Frontal cortex (tissue), 3 donors: ENCODE measurements at regions not wholly inside any gene's neighbourhood (a gene's known extent, or its start where the extent isn't known, plus 50 kb on each side); places are given as distances from the start of the nearest gene placed in this dataset.

Source experiments
- DNase-seq, 2 donors: peaks; one replicate each; pipeline ENCODE4 v3.0.0; 2012; ENCODE audit warnings: low spot score in 2 of 2
- FAIRE-seq: peaks from 2 replicates; lab custom pipeline; 2012; peaks lifted over from hg19 to GRCh38; lab: Jason Lieb, UNC
- donor health status: control.
- donor health status: control.
- donor health status: control.

- DNase-seq, result no peak
- FAIRE-seq, result no peak
These were observed 312.3 kb upstream of the MKI67 start for GRCh38 chr10:128438417-128439063.

- no peak for DNase-seq
- no peak for FAIRE-seq
These were observed 314.4 kb upstream of the MKI67 start for GRCh38 chr10:128440513-128441160.

GRCh38 chr10:128443925-128444518 is 317.8 kb upstream of the MKI67 start:
- FAIRE-seq (no peak), DNase-seq (no peak)

DNA sequence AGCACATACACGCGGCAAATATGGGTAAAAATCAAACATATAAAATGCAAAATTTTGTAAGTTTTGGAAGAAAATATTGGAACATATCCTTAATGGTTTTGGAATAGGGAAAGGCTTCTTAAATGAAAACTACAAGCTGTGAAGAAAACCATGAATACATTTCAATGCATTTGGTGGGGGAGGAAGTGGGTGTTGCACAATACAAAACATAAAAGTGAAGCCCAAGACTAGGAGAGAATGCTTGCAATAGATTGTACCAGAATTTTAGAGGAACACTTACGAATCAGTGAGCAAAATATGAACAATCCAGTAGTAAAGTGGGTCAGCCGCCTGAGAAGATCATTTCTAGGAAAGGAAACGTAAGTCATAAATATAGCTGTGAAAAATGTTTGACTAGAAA is 322.6 kb upstream of the MKI67 start:
- FAIRE-seq (no peak), DNase-seq (no peak)

- no peak for DNase-seq
- no peak for FAIRE-seq
These were observed 325.7 kb upstream of the MKI67 start for GRCh38 chr10:128451879-128452278.

- no peak for DNase-seq
- FAIRE-seq, result no peak
These were observed 330.0 kb upstream of the MKI67 start for GRCh38 chr10:128456271-128456670.

- DNase-seq, result no peak
- FAIRE-seq, result no peak
These were observed 330.9 kb upstream of the MKI67 start for GRCh38 chr10:128457136-128457535.

GRCh38 chr10:128461991-128462390 is 335.8 kb upstream of the MKI67 start:
- FAIRE-seq, result no peak

DNA sequence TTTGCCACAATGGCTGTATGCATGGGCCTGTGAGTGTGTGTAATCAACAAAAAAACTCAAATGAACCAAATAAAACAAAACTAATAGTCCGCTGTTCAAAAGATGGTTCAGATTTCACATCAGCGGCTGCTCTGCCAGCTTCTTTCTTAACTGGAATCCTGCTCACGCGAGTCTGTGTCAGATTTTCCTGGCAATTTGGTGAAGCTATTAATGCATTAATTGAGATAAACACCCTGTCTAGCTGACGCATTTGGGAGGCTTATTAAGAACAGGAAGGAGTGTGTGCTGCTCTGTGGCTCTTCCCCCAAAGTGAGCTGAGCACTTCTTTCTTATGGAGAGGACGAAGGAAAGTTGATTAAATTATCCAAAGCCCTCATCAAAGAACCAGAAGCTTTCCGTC is 336.6 kb upstream of the MKI67 start:
- no peak for DNase-seq
- no peak for FAIRE-seq

More at GRCh38 chr10:128461991-128462390, 335.8 kb upstream of the MKI67 start:
- DNase-seq, result no peak

DNA sequence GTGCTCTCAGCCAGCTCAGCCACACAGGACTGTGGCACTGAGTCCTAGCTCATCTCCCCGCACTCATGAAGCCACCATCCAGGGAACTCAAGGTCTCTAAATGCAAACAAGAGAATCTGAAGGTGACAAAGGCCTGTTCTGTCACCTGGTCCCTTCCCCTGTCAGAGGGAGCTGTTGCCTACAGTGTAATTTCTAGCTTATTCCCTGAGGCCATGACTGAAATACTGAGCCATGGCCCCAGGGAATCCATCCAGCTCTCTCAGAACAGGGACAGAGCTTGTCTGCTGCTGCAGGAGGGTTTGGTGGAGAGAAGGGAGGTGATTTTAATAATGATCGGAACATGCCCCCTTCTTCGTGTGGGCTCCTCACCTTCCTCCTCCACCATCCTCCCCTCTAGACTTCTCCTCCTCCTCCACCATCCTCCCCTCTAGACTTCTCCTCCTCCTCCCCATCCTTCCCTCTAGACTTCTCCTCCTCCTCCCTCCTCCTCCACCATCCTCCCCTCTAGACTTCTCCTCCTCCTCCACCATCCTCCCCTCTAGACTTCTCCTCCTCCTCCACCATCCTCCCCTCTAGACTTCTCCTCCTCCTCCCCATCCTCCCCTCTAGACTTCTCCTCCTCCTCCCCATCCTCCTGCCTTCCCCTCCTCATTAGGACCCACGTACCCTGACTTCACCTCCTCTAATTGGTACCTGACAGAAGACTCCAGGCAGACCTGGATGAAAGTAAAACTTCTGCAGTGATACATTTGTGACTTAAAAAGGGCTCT is 338.0 kb upstream of the MKI67 start:
- no peak for DNase-seq
- no peak for FAIRE-seq

- FAIRE-seq (no peak), DNase-seq (no peak)
These were observed 339.5 kb upstream of the MKI67 start for GRCh38 chr10:128465697-128466096.

DNA sequence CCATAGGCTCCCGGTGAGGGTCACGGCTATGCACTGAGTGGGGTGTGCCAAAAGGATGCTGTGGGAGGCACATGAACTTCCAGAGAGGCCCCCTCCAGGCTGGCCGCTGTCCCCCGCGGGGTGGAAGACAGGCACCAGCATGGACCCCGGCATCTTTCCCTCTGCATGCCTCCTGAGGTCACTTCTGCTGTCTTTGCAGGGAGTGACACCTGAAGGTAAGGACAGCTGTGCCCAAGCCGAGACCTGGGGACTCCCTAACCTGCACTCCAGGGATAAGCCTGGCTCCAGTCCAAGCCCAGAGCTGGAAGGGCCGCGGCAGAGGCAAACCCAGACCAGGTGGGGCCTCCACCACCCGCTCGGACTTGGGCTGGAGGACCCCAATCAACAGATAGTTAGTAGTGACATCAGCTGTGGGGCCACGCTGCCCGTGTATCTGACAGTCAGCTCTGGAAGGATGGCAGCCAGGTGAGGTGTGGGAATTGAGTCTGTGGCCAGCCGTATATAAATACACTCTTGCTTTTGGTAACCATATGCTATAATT is 340.7 kb upstream of the MKI67 start:
- FAIRE-seq, result no peak
- DNase-seq, result no peak

DNA sequence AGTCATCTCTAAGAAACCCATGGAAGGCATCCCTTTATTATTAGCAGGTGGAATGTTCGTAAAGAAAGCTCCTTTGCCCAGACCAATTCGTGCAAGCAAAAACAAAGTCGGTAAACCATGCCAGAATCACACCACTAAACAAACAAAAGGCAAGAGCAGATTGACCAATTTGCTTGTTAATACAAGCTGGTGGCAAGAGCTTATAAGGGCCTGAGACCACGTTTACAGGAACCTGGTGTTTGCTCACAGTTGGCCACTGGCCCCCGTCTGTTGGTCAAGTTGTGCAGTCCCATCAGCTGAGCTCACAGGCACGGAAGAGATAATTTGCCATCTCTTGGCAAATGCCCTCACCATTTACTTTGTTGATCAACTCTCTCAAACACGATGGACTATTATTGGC is 342.2 kb upstream of the MKI67 start:
- FAIRE-seq (no peak), DNase-seq (no peak)

DNA sequence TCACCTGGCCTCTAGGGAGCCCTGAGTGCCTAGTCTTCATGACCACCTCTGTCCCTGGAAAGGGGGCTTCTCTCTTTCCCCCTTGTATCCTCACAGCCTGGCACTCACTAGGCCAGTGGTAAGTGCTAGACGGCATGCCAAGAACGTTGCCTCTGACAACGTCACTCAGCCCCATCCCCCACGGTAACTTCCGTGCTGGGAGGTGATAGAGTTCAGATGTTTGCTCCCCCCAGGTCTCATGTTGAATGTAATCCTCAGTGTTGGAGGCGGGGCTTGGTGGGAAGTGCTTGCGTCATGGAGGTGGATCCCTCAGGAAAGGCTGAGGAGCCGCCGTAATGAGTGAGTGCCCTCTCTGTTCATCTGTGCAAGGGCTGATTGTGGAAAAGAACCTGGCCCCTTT is 343.3 kb upstream of the MKI67 start:
- no peak for FAIRE-seq
- DNase-seq, result no peak

GRCh38 chr10:128470321-128470965 is 344.2 kb upstream of the MKI67 start:
- no peak for DNase-seq
- no peak for FAIRE-seq

DNA sequence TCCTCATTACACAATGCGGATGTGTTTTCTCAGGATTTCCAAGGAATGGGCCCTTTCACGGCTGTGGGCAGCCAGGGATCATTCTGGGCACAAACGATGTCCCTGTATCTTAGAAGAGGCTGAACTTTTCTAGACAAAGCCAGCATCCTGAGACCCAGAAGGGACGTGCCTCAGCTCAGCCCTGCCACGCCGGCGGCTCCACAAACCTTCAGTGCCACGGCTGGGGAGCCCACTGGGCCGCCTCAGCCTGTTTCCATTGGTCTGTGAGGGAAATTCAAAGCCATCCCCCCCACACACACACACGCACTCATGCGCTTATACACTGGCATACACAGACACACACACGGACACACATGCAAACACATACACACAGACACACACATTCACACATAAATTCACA is 344.9 kb upstream of the MKI67 start:
- no peak for FAIRE-seq
- no peak for DNase-seq

GRCh38 chr10:128472196-128472595 is 346.0 kb upstream of the MKI67 start:
- DNase-seq, result no peak
- FAIRE-seq, result no peak

- FAIRE-seq, result no peak
- DNase-seq, result no peak
These were observed 347.2 kb upstream of the MKI67 start for GRCh38 chr10:128473396-128473795.

- DNase-seq, result peak in 1 of 2 donors; percentile 46
- no peak for FAIRE-seq
These were observed 347.7 kb upstream of the MKI67 start for GRCh38 chr10:128473911-128474310.

DNA sequence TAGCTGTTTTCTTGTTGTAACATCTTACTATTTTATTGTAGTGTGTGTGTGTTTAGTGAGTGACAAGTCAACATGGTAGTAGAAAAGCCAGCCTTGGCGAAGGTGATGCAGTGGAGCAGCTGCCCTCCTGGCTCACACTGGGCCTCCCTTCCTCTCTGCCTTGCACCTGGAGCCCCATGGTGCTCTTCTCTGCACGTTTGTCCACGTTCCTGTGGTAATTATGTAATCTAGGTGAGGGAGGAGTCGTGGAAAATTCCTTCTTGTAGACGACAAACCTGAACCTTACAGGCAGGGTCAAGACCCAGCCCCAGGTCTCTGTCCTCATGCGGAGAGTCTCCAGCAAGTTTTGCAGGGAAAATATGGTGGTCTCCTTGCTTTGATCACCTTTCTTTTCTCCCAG is 348.3 kb upstream of the MKI67 start:
- DNase-seq, result no peak
- no peak for FAIRE-seq
